Glomerular visceral epithelial cell (primary cell): ENCODE measurements at regions not wholly inside any gene's neighbourhood (a gene's known extent, or its start where the extent isn't known, plus 50 kb on each side); places are given as distances from the start of the nearest gene placed in this dataset.
"Not testable (repeated sequence)": the region's sequence is repeated elsewhere in the genome, so short reads cannot be mapped to it uniquely, and the experiment has no call there.

ENCODE experiments used
- DNase-seq: peaks from one replicate; pipeline ENCODE4 v3.0.0-alpha.2; 2016; ENCODE audit errors: extremely low spot score

DNA sequence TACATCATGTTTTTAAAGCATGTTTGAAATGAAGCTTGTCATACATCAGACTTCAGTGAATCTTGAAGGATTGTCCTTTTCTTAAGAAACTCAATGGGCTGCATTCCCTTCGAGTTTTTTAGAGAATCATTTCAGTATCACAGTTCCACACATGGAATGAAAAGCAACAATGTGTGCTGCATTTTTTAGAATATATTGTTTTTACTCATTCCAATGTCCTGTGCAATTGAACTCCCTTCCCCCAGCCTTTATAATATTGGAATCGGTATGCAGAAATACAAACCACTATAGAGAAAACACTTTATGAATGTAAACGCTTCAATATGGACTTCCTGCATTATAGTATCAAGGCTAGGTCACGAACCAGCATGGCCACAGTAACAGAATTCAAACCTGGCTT, 634.4 kb downstream of the GATA3 start:
- no peak for DNase-seq

GRCh38 chr10:8691498-8692017, 637.1 kb downstream of the GATA3 start:
- DNase-seq, result no peak

- not testable (repeated sequence) for DNase-seq
Measured at GRCh38 chr10:8693635-8694034, 639.1 kb downstream of the GATA3 start.

DNA sequence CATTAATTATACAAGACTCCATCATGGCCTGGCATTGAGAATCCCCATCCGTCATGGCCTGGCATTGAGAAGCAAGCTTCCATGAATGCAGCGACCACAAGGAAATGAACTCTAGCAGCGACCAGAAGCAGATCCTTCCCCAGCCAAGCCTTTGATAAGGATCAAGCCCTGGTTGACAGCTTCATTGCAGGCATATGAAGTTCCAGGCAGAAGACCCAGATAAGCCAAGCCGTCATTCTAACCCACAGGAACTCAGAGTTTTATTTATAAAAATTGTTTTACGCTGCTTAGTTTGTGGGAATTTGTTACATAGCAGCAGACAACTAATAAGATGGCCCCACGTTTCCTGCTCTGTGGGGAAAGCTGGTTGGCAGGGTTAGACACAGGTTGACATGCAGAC, 642.3 kb downstream of the GATA3 start:
- no peak for DNase-seq

DNA sequence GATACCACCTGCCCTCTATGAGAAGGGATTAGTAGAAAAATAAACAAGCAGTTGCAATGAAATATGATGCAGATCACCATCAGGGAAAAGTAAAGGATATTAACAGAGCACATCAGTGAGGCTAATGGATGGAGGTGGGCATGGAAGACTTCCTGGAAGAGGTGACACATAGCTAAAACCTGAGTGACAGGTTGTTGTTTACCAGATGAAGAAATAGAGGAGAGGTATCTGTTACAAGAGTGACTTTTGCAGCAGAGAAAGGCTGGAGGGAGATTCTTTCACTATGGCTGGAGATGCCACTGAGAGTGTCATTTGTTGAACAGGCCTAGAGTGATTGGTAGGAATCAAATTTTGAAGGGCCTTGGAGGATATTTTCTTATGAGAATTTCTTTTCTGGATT, 646.2 kb downstream of the GATA3 start:
- DNase-seq, result no peak

GRCh38 chr10:8702181-8702580, 647.7 kb downstream of the GATA3 start:
- no peak for DNase-seq

GRCh38 chr10:8705415-8705814, 650.9 kb downstream of the GATA3 start:
- DNase-seq, result no peak

DNA sequence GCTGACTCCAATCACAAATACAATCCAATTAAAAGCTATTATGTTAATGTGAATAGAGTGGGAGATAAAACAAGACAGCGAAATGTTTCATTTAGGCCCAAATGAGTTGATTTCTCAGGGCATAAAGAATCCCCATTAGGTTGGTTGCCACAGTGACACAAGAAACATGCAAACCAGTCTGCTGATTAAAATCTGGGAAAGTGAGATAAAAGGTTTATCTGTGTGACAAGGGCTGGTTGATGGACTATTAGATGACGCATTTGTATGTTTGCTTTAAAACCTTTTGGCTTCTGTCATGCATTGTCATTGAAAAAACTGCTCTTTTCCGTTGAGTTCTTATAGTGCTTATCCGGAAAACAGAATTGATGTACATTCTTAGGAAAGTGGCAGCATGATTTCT, 658.2 kb downstream of the GATA3 start:
- DNase-seq, result no peak

- no peak for DNase-seq
Measured at GRCh38 chr10:8719971-8720370, 665.5 kb downstream of the GATA3 start.

- DNase-seq, result no peak
Measured at GRCh38 chr10:8721650-8722049, 667.2 kb downstream of the GATA3 start.

GRCh38 chr10:8722835-8723234, 668.3 kb downstream of the GATA3 start:
- no peak for DNase-seq

DNA sequence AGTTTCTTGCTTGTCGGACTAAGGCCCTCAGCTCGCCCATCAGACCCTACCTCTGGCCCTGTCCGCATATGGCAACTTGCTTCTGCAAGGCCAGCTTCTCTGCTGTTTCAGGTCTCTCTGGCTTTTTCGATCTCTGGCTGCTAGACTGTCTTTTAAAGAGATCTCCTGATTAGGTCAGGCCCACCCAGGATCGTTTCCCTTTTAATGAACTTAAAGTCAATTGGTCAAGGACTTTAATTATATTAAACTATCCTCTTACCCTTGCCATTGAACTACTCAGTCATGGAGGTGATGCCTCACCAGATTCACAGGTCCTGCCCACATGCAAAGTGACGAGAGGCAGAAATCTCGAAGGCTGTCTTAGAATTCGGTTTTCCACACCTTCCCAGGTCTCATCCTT, 670.9 kb downstream of the GATA3 start:
- DNase-seq, result no peak

DNA sequence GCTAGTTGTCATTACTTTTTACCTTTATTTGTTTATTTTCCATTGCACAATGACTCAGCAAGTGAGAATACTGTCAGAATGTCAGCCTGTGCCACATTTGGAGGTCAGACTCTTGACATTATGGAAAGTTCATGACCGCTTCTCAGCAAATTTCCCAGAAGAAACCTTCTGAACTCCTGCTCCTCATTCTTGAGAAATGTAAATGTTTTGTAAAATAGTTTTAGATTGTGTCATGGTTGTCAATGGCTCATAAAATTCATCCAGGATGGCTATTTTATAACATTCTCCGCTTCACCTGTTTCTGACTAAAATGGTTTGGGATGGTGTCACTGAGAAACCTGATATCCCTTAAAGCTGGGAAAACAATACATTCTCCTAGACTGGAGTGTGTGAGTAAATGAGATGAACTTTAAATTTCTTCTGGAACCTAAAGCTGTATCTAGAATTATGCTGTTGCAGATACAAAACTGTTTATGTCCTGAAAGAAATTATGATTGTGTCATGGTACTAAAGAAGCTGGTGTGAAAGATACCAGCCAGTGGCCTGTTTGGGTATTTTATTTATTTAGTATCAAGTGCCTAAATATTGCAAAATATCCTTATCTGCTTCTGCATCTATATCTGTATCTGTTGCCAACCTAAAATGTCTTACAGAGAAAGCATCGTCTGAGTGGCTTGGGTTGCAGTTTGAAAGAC, 671.7 kb downstream of the GATA3 start:
- no peak for DNase-seq

DNA sequence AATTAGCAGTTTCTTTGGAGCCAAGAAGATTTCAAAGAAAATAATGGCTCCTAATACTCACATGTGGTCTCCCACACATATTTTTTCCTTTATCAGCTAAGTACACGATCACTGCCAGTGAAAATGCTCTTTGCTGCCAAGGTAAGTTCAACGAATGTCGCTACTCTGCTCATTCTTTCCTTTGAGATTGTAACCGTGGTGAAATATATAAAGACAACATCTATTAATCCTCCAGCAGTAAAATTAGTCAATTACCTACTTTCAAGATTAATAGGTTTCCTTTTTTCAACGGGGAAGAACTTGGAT, 672.2 kb downstream of the GATA3 start:
- no peak for DNase-seq

GRCh38 chr10:8731121-8732095, 676.9 kb downstream of the GATA3 start:
- no peak for DNase-seq

GRCh38 chr10:8738987-8739386, 684.5 kb downstream of the GATA3 start:
- no peak for DNase-seq

DNA sequence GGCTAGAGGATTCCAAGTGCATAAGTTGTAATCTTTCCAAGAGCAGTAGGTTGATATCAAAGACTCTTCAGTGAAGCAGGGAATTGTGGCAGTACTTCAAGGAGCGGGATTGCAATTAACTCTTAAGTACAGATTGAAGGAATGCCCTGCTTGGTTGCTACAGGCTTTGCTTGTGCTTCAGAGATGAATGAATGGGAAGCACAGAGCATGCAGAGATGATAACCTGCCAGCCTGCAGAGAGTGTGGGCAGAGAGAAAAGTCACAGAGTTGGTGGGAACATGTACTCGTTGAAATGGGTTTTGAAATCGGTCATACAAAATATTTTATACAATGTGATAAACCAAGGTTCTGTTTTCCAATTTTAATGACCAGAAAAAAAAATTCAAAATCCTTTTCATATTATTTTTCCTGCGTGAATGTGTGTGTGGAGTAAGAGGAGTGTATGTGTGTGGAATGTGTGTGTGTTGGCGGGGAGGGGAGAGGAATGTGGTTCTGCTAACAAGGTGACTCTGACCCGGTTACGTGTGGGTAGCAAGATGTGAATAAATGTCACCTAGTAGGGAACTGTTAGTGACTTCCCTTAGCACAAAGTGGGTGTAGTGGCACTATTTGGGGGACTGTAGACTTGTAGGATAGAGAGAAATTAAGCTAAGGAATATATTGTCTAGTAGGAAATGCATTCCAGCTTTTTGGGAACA, 697.8 kb downstream of the GATA3 start:
- DNase-seq, result no peak

GRCh38 chr10:8758029-8758428, 703.5 kb downstream of the GATA3 start:
- DNase-seq, result no peak

DNA sequence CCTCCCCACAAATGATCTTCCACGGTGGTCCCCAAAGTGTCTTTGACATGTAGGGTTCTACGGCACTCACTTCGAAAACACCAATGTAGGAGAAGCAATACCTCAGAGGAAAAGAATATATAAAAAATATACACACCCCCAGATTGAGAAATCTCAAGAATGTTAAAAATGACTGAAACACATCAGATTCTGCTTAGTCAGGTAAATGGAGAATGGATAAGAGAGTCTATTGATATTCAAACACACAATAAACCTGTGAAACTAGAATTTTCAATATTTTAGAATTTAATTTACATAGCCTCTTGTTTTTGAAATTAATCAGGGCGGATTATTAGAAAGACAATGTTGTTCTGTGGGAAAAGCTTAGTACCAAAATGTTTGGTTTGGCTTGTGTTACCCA, 712.4 kb downstream of the GATA3 start:
- no peak for DNase-seq

DNA sequence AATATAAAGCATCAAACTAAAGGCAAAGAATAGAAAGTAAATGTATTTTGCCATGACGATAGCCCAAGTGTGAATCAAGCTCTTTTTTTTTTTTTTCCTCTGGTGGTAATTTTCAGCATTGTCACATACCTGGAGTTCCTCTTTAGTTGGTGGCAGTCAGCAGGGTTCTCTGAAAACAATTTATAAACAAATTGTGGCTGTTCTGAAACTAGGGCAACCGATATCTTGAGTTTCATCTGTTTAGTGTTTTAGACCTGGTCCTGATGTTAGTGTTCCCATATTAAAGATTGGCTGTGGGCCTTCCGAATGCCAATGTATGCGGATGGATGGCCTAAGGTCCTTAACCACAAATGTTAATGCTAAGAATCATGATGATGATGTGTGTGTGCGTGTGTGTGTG, 713.1 kb downstream of the GATA3 start:
- DNase-seq, result no peak

- no peak for DNase-seq
Measured at GRCh38 chr10:8768341-8768740, 713.9 kb downstream of the GATA3 start.

DNA sequence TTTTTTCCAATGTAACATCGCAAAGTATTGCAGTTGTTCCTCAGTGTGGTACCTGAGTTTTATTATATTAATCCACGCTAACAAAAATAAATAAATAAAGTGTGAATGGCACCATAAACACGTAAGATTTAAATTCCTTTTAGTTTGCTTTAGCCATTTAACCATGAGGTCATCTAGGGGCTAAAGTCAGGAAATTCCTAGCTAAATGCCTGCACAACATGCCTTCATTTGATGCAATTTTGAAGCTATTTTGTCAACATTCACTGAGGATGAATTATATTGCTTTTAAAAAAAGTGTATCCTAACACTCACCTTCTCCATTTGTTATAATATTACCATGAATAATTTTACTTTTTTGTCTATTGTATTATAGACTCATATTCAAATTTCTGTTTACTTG, 714.4 kb downstream of the GATA3 start:
- DNase-seq, result no peak
